OCI-LY1 (cell line): ENCODE measurements at regions not wholly inside any gene's neighbourhood (a gene's known extent, or its start where the extent isn't known, plus 50 kb on each side); places are given as distances from the start of the nearest gene placed in this dataset.

ENCODE experiments used
- CTCF ChIP-seq: fragments of 200-600 bp; sonication (generic), shearing (Covaris generic); IDR thresholded peaks from 2 replicates; pipeline ENCODE4 v1.5.1; 2017; ENCODE audit warnings: mild to moderate bottlenecking, antibody characterized with exemption, low read length, moderate library complexity, mixed read lengths
- EZH2 ChIP-seq: fragments of 200-600 bp; sonication (generic), shearing (Covaris generic); IDR thresholded peaks from 2 replicates; pipeline ENCODE4 v1.8.0; 2017; ENCODE audit warnings: borderline replicate concordance, mixed run types, mild to moderate bottlenecking, antibody characterized with exemption, low read length, moderate library complexity, mixed read lengths

- TF ChIP-seq CTCF (no peak), EZH2 (no peak)
Measured at GRCh38 chr1:177820213-177820612, 149.6 kb downstream of the SEC16B start.
